NCI-H2107 treated with DMSO at 0.1 percent for 48 hours (cell line): ENCODE measurements at regions not wholly inside any gene's neighbourhood (a gene's known extent, or its start where the extent isn't known, plus 50 kb on each side); places are given as distances from the start of the nearest gene placed in this dataset.
"Not testable (repeated sequence)": the region's sequence is repeated elsewhere in the genome, so short reads cannot be mapped to it uniquely, and the experiment has no call there.

Experiments used
- DNase-seq: peaks from one replicate; lab custom pipeline; 2025; ENCODE audit not compliant: unreplicated experiment; lab: John Stamatoyannopoulos, UW

DNA sequence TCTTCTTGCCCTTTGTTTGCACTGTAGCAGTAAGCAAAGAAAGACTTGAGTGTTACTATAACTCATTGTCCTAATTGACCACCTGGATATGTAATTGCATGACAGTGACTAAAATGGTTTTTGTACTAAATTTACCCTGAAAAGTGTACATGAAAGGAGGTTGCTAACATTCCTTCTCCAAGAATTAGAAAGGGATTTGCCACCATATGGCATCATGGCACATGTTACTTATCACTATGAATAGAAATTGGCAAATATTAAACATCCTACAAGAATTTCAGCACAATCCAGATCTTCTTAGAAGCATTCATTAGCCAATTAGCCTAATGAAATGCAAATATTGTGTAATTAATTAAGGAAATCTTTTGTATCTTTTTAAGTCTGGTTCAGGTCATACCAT lies 834.2 kb downstream of the STPG2 start:
- no peak for DNase-seq

DNA sequence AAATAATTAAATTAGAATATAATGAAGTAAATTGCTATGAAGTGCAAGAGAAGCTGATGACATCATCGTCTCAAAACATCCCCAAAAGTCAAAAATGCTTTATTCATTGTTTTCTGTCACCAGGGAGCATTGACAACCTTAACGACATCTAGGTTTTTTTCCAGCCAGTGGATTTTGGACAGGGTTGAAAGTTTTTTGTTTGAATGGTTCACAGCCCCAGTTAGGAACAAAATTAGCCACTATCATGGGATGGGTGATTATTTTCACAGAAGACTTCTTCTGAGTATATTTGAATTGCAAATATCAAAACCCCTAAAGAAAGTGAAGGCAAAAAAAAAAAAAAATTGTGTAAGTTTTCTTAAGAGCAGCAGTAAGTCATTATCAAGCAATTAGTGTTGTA lies 826.1 kb downstream of the STPG2 start:
- no peak for DNase-seq

DNA sequence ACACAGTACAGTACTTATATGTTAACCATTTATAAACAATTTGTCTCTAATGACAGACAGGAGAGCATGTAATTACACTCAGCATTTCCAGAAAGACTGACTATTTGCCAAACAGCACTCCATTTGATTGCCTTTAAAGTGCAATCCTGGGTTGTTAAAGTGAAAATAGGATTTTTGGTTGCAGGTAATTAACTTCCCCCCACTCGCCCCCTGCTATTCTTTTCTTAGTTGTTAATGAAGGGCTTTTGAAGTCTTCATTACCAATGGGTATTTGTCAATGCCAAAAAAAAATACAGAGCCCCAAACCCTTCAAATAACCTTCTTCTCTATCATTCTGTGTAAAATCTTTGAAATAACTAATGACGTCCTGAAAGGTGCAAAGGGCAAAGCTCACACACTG lies 825.6 kb downstream of the STPG2 start:
- DNase-seq = no peak

DNA sequence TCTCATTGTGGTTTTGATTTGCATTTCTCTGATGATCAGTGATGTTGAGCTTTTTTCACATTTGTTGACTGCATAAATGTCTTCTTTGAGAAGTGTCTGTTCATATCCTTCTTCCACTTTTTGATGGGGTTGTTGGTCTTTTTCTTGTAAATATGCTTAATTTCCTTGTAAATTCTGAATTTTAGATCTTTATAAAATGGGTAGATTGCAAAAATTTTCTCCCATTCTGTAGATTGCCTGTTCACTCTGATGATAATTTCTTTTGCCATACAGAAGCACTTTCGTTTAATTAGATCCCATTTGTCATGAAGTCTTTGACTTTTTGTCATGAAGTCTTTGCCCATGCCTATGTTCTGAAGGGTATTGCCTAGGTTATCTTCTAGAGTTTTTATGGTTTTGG lies 817.5 kb downstream of the STPG2 start:
- not testable (repeated sequence) for DNase-seq

DNA sequence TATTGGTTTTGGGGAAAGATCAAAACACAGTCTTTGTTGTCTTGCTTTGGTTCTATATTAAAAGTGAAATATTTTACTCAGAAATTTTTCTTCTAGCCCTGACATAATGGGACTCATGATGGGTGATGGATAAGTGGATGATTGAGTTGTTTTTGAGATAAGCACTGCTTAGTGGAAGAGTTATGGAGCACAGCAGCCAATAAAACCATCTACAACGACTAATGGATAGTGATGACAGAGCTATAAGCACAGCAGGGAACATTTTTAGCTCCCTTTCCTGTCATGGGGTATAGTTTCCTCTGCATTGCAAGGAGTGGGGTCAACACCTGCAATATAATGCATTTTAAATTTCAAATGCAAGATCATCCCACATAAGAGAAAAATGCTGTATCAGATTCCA lies 812.4 kb downstream of the STPG2 start:
- DNase-seq = no peak

DNA sequence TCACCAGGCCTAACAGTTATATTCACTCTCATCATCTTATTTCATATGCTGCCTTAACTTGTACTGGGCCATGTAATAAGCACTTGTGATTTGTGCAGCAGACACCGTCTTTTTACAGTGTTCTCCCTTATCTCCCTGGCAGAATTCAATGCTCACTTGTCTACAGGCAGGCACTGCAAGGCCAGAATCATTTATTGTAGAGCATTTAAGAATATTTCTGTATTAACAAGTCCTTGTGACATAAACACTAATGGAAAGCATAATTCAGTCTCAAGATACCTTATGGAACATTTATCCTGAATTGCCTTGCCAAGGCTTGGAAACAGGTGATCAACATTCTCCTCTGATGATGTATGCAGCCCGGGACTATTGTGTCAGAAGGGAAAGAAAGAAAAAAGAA lies 808.9 kb downstream of the STPG2 start:
- DNase-seq = no peak

DNA sequence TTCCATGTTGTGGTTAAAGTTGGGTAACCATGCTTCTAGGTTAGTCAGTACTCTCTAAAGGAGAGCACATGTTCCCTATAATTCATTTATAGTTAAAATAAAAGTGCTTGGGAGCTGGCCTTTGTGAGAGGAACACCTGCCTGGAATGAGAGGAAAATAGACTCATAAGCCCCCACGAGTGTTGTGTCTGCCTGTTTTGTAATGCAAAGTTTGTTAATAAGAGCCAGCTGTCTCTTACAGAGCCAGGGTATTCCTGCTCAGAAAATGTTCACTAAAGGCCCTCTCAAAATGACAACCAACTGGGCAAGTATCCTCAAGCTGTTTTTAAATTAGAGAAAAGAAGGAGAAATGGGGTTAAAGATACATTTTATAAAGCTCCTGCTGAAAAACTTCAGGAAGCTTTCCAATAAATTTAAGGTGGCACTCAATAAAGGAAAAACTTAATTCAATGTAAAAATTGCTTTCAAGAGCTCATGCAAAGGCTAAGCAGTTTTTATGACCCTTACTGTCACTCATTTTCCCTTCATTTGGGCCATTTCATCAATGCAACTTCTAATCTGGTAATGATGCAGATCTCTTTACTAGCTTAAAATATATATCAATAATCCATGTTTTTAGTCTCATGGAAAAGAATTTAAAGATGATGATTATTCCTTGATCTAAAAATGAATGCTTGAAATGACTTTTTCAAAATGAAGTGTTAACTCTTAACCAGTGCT lies 793.6 kb downstream of the STPG2 start:
- peak; percentile 23 for DNase-seq

DNA sequence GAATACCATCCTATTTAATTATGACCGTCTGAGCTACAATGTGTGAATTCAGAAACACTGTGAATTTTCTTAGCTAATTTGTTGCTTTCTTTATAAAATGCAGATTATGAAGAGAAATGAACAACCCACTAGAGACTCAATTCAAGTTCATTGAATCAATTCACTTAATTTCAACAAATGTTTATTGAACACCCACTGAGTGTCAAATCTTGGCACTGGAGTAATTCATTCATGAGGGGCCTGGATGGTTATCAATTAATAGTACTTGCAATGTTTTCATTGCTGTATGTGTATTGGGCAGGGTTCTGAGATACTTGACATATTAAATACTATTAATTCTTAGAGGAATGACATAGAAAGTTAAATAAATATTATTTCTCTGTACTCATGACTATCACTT lies 789.4 kb downstream of the STPG2 start:
- no peak for DNase-seq

DNA sequence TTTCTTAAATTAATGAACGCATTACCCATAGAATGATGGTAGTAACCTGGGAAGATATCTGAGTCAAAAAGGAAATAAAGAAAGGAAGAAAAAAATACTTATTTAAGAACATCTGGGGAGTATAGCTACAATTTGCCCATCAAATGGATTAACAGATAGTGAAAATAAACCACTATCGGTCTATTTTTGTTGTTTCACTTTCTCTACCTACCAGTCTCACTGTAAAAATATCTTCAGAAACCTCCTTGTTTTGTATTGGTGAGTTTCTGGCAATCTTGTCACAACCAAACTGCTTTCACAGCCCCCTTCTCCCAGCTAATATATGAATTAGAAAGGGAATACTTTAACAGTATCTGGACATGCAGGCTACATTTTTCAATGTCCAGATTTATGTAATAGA lies 783.5 kb downstream of the STPG2 start:
- DNase-seq = no peak

DNA sequence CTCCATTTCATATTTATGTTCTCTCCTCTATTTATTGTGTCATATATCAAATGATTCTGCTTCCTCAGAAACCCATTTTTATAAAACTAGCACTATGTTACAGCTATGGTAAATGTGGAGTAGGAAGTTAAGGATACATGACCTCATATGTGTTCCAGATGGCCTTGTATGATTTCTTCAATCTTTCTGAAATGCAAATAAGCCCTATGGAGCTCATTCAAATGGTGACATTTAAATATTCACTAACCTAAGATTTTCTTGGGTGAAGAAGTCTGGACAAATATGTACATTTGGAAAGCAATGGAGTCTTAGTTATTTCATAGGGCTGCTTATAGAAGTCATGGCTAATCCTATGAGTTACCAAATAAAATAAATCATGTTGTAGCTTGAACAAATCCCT lies 782.5 kb downstream of the STPG2 start:
- DNase-seq = no peak

DNA sequence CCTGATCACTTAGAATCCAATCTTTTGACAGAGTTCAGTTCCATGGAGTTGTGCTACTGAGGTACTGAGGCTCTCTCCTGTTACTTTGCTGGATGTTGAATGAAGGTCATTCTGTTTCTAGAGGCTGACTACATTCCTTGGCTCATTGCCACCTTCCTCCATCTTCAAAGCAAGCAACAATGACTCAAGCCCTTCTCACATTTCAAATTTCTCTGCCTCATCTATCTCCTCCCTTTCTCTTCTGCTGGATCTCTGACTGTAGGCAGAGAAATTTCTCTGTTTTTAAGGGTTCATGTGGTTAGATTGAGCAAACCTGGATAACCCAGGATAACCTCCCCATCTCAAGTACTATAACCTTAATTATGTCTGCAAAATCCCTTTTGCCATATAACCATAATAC lies 775.4 kb downstream of the STPG2 start:
- no peak for DNase-seq

DNA sequence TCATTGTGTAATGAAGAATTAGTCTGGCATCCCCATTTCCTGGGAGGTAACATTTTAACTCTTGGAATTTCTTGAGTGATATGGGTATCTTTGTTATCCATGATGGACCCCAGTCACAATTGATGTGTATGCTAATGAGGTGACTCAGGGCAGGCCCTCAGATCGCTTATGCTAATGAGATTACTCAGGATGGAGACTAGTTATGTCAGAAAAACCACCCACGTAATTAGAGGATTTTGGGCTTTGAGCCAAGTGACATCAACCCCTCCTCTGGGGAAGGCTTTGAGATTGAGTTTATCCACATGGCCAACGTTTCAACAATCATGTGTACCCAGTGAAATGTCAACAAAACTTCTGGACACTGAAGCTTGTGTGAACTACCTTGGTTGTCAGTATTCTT lies 772.7 kb downstream of the STPG2 start:
- DNase-seq = no peak

DNA sequence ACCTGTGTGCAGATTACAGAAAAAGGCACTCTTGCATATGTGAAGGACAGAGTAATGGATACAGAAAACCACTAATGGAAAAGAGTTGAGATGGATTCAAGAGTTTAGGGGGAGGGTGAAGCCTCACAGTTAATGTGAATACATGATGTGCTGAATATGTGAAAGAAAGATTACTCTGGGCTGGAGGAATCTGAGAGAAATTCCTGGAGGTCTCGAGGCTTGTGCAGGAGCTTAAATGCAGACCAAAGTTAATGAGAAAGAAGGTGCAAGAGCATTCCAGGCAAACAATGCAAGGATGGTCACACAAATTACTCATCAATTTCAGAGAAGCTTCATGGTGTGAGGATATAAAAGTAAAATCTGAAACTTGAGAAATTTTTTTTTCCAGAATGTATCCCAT lies 768.8 kb downstream of the STPG2 start:
- DNase-seq = no peak

DNA sequence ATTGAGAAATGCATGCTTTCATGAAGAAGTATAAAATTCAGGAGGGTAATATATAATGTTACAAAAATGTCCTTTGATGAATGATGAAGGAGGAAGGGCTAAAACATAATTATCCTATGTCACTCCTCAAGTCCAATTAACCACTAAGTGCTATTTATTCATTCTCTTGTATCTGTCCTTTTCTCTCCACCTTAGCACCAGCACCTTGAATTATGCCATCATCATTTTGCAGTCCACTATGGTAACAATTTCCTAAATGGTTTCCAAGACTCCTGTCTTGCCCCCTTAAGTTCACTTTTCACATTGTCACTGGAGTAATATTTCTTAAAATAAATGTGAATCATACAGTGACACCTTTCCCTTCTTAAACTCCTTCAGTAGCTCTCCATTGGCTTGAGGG lies 756.3 kb downstream of the STPG2 start:
- DNase-seq = no peak

DNA sequence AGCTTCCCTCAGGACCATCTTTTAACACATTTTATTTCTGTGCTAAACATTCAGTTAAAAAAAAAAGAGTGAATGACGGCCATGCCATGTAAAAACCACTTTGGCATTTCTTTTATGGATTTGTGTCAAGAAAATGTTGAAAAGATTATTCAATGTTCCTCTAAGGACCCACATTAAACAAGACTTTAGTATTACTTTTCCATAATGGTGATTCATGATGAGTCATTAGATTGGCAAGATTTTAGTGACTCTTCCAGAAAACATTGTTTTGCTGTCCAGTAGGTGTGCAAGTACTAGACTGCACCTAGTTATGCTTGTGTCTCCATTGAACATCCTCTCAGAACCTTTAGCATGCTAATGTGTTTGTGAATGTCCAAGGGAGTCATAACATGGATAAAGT lies 748.6 kb downstream of the STPG2 start:
- DNase-seq = no peak

DNA sequence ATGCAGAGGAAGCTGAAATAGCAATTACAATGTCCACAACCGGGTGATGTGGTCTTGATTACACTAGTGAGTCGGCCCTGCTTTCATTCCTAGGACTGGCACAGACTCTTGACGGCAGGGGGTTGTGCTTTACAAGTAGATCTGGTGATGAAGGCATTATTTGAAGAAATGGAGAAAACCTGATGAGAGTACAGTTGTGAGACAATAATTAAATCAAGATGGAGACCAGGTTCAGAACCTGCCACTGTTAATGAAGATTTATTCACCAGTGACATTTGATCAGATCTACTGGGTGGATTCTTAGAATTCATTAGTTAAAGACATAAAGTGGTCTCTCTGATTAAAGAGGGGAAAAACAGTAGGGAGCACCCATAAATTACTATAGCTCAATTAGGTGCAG lies 747.2 kb downstream of the STPG2 start:
- no peak for DNase-seq

DNA sequence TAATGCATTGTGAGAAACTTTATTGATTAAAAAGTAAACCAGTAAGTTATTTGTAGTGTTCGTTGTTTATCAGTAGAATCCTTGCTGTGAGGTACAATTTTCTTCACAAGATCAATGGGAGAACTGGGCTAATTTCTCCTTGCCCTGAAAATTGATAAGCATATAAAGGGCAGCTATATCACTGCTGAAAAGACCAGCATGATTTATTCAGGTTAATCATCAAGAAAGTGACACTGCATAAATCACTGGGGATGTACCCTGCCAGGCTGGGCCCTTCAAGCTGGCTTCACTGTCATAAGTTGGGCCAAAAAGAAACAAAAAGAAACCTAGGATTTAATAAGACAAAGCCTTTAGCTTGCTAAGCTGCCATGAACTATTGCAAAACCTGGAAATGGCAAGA lies 746.7 kb downstream of the STPG2 start:
- DNase-seq = no peak

DNA sequence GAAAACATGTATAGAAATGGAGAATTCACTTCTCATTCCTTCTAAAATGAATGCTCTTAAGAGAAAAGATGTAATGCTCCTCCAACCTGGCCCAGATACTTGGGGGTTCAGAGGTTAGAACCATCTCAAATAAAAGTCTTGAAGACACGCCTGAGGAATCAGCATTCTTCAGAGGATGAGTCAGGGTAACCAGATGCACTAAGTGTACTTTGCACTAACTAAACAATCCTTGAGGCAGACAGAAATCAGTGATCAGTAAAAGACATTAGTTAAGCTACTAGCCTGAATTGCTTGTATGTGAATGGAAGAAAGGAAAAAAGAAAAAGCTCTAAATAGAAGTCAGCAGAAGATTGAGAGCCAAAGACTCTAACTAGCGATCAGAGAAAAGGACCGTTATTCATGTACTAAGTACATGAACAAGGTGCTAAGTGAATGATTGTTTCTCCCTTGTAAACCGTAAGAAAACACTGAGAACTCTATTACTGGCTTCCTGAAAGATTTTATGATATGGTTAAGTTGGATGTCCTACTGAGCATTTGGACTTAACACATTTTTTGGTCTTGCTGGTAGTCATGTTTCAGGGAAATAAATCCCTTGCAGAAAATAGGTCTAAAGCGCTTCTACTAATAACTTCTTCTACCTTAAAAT lies 738.3 kb downstream of the STPG2 start:
- no peak for DNase-seq

DNA sequence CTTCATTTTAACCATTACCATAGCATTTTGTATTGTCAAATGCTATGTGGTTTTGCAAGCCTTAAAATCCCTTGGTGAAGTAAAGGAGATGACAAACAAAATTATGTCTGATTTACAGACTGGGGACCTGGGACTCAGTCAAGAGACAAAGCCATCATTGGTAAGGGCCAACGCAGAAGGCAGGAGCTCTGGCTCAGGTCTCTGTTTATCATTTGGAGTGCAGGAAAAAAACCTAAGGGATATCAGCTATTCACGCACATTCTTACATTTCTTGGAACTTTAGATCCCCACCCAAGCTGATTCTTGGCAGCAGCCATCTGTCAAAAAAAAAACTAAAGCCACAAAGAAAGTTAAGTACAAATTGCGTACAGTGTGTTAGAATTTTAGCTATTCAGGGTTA lies 731.9 kb downstream of the STPG2 start:
- DNase-seq = no peak

DNA sequence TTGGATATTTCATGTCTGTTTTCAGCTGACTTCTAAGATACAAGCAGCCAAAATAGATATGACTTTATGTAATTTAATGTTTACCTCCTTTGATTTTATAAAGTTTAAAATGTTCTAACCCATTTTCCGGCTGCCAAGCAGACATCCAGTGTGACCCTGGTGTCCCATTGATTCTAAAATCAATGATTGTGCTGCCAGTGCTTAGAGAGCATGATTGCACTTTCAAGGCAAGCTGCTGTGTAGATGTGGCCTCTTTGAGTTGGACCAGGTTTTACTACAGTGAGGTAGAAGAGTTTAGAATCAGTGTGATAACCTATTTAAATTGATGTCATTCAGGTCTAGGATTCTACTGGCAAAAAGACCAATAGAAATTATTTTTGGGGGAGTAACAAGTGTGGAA lies 730.9 kb downstream of the STPG2 start:
- DNase-seq = no peak

DNA sequence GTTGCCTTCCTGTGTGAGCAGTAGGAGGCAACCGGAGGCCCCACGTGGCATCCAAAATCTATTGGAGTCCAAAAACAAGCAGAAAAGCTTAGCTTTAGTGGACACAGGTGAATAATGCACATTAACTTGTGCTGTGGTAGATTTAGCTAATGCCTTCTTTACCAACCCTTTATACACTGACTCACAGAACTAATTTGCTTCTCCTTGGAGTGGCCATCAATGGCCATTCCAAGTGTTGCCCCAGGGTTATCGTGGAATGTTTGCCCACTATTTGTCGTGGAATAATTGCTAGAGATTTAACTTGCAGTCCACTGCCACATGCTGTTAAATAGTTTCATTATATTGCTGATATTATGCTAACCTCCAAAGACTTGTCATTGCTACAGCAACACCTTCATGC lies 729.1 kb downstream of the STPG2 start:
- no peak for DNase-seq

DNA sequence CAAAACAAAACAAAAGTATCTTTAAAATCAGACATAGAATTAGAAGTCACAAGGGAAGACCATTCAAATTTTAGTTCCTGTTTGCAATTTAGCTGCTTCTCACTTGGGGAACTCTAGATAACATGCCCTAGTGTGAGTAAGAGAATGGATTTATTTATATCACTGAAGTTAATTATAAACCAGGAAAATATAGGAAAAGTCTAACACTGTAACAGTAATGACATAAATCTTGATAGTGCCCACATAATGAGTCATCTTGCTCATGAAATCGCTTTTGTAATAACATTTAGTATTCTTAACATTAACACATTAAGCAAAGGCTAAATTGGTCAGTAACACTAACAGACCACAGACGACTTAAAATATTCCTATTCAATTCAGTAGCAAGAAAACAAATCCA lies 710.7 kb downstream of the STPG2 start:
- DNase-seq = no peak
